ENCODE measurements at regions not wholly inside any gene's neighbourhood (a gene's known extent, or its start where the extent isn't known, plus 50 kb on each side); places are given as distances from the start of the nearest gene placed in this dataset.

DNA sequence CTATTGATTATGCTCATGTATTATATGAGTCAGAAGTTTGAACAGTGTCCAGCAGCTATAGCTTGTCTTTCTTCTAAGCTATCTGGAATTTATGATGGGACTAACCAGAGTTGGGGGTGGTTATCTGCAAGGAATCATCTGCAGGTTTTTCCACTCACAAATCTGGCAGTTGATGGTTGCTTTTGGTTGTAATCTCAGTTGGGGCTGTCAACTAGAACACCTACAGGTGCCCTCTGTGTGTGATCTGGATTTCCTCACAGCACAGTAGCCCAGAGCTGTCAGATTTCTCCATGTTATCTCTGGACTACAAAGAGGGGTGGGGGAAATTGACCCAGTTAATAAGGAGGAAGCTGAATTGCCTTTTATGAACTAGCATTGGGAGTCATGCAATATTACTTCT is 51.4 kb upstream of the MAP9 start:
- no peak for DNase-seq (ENCODE audit: low read depth in 1 of 2, low spot score in 1 of 2)
- TF ChIP-seq SPI1 (IDR thresholded peaks at IDR 0.05; ENCODE audit: borderline replicate concordance, low read depth): no peak
- TF ChIP-seq, protein P1, sequence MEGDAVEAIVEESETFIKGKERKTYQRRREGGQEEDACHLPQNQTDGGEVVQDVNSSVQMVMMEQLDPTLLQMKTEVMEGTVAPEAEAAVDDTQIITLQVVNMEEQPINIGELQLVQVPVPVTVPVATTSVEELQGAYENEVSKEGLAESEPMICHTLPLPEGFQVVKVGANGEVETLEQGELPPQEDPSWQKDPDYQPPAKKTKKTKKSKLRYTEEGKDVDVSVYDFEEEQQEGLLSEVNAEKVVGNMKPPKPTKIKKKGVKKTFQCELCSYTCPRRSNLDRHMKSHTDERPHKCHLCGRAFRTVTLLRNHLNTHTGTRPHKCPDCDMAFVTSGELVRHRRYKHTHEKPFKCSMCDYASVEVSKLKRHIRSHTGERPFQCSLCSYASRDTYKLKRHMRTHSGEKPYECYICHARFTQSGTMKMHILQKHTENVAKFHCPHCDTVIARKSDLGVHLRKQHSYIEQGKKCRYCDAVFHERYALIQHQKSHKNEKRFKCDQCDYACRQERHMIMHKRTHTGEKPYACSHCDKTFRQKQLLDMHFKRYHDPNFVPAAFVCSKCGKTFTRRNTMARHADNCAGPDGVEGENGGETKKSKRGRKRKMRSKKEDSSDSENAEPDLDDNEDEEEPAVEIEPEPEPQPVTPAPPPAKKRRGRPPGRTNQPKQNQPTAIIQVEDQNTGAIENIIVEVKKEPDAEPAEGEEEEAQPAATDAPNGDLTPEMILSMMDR (IDR thresholded peaks at IDR 0.05; ENCODE audit: insufficient read depth, low read length): no peak
- no peak for TF ChIP-seq POLR2AphosphoS5 (IDR thresholded peaks at IDR 0.05; ENCODE audit: low read depth)
- TF ChIP-seq, protein P2, sequence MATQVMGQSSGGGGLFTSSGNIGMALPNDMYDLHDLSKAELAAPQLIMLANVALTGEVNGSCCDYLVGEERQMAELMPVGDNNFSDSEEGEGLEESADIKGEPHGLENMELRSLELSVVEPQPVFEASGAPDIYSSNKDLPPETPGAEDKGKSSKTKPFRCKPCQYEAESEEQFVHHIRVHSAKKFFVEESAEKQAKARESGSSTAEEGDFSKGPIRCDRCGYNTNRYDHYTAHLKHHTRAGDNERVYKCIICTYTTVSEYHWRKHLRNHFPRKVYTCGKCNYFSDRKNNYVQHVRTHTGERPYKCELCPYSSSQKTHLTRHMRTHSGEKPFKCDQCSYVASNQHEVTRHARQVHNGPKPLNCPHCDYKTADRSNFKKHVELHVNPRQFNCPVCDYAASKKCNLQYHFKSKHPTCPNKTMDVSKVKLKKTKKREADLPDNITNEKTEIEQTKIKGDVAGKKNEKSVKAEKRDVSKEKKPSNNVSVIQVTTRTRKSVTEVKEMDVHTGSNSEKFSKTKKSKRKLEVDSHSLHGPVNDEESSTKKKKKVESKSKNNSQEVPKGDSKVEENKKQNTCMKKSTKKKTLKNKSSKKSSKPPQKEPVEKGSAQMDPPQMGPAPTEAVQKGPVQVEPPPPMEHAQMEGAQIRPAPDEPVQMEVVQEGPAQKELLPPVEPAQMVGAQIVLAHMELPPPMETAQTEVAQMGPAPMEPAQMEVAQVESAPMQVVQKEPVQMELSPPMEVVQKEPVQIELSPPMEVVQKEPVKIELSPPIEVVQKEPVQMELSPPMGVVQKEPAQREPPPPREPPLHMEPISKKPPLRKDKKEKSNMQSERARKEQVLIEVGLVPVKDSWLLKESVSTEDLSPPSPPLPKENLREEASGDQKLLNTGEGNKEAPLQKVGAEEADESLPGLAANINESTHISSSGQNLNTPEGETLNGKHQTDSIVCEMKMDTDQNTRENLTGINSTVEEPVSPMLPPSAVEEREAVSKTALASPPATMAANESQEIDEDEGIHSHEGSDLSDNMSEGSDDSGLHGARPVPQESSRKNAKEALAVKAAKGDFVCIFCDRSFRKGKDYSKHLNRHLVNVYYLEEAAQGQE (IDR thresholded peaks at IDR 0.05; ENCODE audit: insufficient replicate concordance, low read depth): no peak
- TF ChIP-seq GABPA (IDR thresholded peaks at IDR 0.05; ENCODE audit: low read depth): no peak
- H3K27me3 ChIP-seq (ENCODE audit: insufficient read depth, poor library complexity, severe bottlenecking): no peaks in the 10 kb centered on the region
- H3K27ac ChIP-seq (replicated peaks): no peak overlapping the region
- H3K4me3 ChIP-seq (replicated peaks; ENCODE audit: insufficient read depth, low read length): no peak overlapping the region

DNA sequence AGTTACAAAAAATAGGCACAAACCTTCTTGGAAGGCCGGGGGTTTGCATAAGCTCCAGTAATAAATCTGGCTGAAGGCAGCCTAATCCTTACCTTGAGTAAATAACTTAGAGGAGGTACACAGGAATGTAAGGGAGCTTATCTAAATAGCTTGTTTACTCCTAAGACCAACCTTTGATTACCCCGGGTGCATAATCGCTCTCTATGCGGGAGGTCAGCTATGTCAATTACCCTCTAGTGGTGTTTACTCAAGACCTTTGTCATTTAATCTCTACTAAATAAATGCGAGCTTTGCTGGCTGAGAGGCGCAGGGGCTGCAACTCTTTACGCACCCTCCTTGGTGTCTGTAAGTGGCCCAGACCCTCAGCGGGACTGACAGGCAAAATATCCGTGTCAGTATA is 50.2 kb upstream of the MAP9 start:
- TF ChIP-seq, protein P1 (IDR thresholded peaks at IDR 0.05; ENCODE audit: insufficient read depth, low read length): no peak
- TF ChIP-seq, protein P2 (IDR thresholded peaks at IDR 0.05; ENCODE audit: insufficient replicate concordance, low read depth): no peak
- TF ChIP-seq SPI1 (IDR thresholded peaks at IDR 0.05; ENCODE audit: borderline replicate concordance, low read depth) (no peak), POLR2AphosphoS5 (IDR thresholded peaks at IDR 0.05; ENCODE audit: low read depth) (no peak), GABPA (IDR thresholded peaks at IDR 0.05; ENCODE audit: low read depth) (no peak)
- Histone ChIP-seq H3K27me3 (ENCODE audit: insufficient read depth, poor library complexity, severe bottlenecking) (no peaks in the 10 kb centered on the region), H3K27ac (replicated peaks) (no peak overlapping the region), H3K4me3 (replicated peaks; ENCODE audit: insufficient read depth, low read length) (no peak overlapping the region)
- no peak for DNase-seq (ENCODE audit: low read depth in 1 of 2, low spot score in 1 of 2)
